ENCODE measurements at regions not wholly inside any gene's neighbourhood (a gene's known extent, or its start where the extent isn't known, plus 50 kb on each side); places are given as distances from the start of the nearest gene placed in this dataset.

GRCh38 chr6:166026586-166027126 is 141.0 kb downstream of the TBXT start:
- Mint-ChIP-seq H3K36me3 (ENCODE audit: low read depth) (no peaks in the 10 kb centered on the region), H3K4me3 (no peak overlapping the region), H3K27ac (no peak overlapping the region), H3K4me1 (ENCODE audit: low read depth) (no peaks in the 10 kb centered on the region), H3K27me3 (no peaks in the 10 kb centered on the region), H3K9me3 (no peaks in the 10 kb centered on the region)
- TF ChIP-seq CTCF (IDR thresholded peaks at IDR 0.05), result no peak
- intact Hi-C loops (cut with micrococcal nuclease), result no loop called here
- DNase-seq, result no peak
- ATAC-seq, result no peak
- ChIA-PET CTCF (no interaction called here), POLR2A (no interaction called here)

DNA sequence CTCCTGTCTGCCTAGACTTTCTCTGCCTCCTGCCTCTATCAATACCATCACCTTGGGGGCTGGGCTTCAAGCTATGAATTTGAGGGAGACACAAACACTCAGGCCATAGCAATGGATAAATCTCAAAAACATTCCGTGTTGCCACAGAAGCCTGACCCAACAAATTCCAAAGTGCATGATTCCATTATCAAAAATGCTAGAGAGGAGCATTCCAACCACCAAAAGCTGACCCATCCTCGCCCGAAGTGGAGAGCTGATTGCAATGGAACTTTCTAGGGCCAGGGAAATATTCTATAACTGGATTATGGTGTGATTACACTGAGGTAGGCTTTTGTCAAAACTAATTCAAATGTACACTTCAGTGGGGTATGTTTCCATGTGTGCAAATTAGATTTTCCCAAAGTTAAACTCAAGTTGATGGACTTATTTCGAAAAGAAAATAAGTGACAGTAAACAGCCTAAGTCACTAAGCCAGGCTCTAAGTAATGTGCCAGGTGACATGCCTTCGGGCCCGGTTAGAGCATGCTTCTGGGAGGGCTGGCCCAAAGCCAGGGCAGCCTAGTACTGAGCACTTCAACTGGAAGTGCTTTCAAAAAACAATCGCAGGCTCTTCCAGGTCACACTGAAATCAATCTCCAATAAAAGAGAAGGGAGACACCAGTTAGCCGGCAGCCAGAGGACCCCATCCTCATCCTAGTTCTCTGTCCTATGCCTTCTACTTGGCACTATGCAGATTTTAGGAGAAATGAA is 142.3 kb downstream of the TBXT start:
- H3K4me1 Mint-ChIP-seq (ENCODE audit: low read depth), result no peaks in the 10 kb centered on the region
- ATAC-seq, result no peak
- intact Hi-C loops (cut with micrococcal nuclease), result no loop called here
- H3K9me3 Mint-ChIP-seq, result no peaks in the 10 kb centered on the region
- DNase-seq, result no peak
- CTCF ChIA-PET, result interaction anchor here (0.6 kb wide), 1 partner anchor 9 kb away, joined by 3 read pairs; no protein-coding TSS in a partner anchor
- POLR2A ChIA-PET, result interaction anchor here (0.6 kb wide), 1 partner anchor 686 kb away, joined by 3 read pairs; no protein-coding TSS in a partner anchor
- no peak overlapping the region for H3K4me3 Mint-ChIP-seq
- no peak overlapping the region for H3K27ac Mint-ChIP-seq
- peaks cover 3% of the 10 kb centered on the region for H3K27me3 Mint-ChIP-seq
- TF ChIP-seq CTCF (IDR thresholded peaks at IDR 0.05), result no peak
- no peaks in the 10 kb centered on the region for H3K36me3 Mint-ChIP-seq (ENCODE audit: low read depth)

GRCh38 chr6:166024252-166024651 is 143.4 kb downstream of the TBXT start:
- peaks cover 6% of the 10 kb centered on the region for H3K27me3 Mint-ChIP-seq
- POLR2A ChIA-PET, result no interaction called here
- no peaks in the 10 kb centered on the region for H3K36me3 Mint-ChIP-seq (ENCODE audit: low read depth)
- no peak for TF ChIP-seq CTCF (IDR thresholded peaks at IDR 0.05)
- no peak overlapping the region for H3K27ac Mint-ChIP-seq
- H3K9me3 Mint-ChIP-seq, result peaks cover 1% of the 10 kb centered on the region
- CTCF ChIA-PET, result interaction anchor here (1.4 to 1.7 kb wide), 2 partner anchors 9 to 74 kb away, joined by 3 to 4 read pairs; no protein-coding TSS in a partner anchor
- no peaks in the 10 kb centered on the region for H3K4me1 Mint-ChIP-seq (ENCODE audit: low read depth)
- ATAC-seq (peak; percentile 20), DNase-seq (no peak)
- intact Hi-C loops (cut with micrococcal nuclease), result no loop called here
- H3K4me3 Mint-ChIP-seq, result no peak overlapping the region

GRCh38 chr6:166023273-166023989 is 144.2 kb downstream of the TBXT start:
- ATAC-seq (peak; percentile 39), DNase-seq (no peak)
- TF ChIP-seq CTCF (IDR thresholded peaks at IDR 0.05), result no peak
- Mint-ChIP-seq H3K9me3 (peaks cover 1% of the 10 kb centered on the region), H3K4me3 (no peak overlapping the region), H3K36me3 (ENCODE audit: low read depth) (no peaks in the 10 kb centered on the region), H3K27ac (no peak overlapping the region), H3K27me3 (peaks cover 9% of the 10 kb centered on the region), H3K4me1 (ENCODE audit: low read depth) (no peaks in the 10 kb centered on the region)
- POLR2A ChIA-PET, result no interaction called here
- intact Hi-C loops (cut with micrococcal nuclease), result no loop called here
- CTCF ChIA-PET, result interaction anchor here (1.4 to 1.7 kb wide), 2 partner anchors 9 to 75 kb away, joined by 3 to 4 read pairs; no protein-coding TSS in a partner anchor

DNA sequence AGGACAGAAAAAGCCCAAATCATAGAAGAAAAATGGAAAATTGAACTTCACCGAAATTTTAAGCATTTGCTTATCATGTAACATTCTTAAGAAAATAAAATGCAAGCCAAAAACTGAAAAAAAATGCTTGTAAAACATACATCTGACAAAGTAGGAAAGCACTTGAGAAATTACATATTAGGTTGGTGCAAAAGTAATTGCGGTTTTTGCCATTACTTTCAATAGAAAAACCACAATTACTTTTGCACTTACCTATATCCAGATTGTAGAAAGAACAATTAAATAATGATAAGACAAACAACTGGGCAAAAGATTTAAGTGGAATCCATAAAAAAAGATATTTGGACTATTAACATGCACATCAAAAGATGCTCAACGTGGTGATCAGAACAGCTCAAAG is 146.2 kb downstream of the TBXT start:
- TF ChIP-seq CTCF (IDR thresholded peaks at IDR 0.05), result no peak
- intact Hi-C loops (cut with micrococcal nuclease), result no loop called here
- Mint-ChIP-seq H3K4me1 (ENCODE audit: low read depth) (no peaks in the 10 kb centered on the region), H3K9me3 (peaks cover 11% of the 10 kb centered on the region), H3K27me3 (peaks cover 11% of the 10 kb centered on the region), H3K4me3 (no peak overlapping the region), H3K36me3 (ENCODE audit: low read depth) (no peaks in the 10 kb centered on the region), H3K27ac (no peak overlapping the region)
- ATAC-seq, result no peak
- POLR2A ChIA-PET, result no interaction called here
- DNase-seq, result no peak
- CTCF ChIA-PET, result no interaction called here

Data from activated CD8-positive, alpha-beta T cell treated with anti-CD3 and anti-CD28 coated beads for 36 hours (primary cell).